ENCODE measurements at regions not wholly inside any gene's neighbourhood (a gene's known extent, or its start where the extent isn't known, plus 50 kb on each side); places are given as distances from the start of the nearest gene placed in this dataset.
"Not testable (repeated sequence)": the region's sequence is repeated elsewhere in the genome, so short reads cannot be mapped to it uniquely, and the experiment has no call there.

DNA sequence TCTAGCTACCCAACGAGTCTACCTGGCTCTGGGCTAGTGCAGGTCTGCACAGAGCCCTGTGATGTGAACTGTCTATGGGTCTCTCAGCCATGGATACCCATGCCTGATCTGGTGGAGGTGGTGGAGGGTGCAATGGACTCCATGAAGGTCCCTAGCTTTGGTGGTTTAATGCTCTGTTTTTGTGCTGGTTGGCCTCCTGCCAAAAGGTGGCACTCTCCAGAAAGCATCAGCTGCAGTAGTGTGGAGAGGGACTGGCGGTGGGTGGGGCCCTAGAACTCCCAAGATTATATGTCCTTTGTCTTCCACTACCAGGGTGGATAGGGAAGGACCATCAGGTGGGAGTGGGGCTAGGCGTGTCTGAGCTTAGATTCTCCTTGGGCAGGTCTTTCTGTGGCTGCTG lies 290.1 kb downstream of the AGTPBP1 start:
- H3K9me3 ChIP-seq: no peaks in the 10 kb centered on the region
- no peak overlapping the region for H3K4me3 ChIP-seq
- no peak for DNase-seq (ENCODE audit: low spot score)
- H3K36me3 ChIP-seq: no peaks in the 10 kb centered on the region
- no peaks in the 10 kb centered on the region for H3K27me3 ChIP-seq (replicated peaks; ENCODE audit: insufficient read depth)
- no peak overlapping the region for H3K27ac ChIP-seq
- no peaks in the 10 kb centered on the region for H3K4me1 ChIP-seq (ENCODE audit: control insufficient read depth in 1 of 2, low read depth in 2 of 2)
- TF ChIP-seq, protein P1, sequence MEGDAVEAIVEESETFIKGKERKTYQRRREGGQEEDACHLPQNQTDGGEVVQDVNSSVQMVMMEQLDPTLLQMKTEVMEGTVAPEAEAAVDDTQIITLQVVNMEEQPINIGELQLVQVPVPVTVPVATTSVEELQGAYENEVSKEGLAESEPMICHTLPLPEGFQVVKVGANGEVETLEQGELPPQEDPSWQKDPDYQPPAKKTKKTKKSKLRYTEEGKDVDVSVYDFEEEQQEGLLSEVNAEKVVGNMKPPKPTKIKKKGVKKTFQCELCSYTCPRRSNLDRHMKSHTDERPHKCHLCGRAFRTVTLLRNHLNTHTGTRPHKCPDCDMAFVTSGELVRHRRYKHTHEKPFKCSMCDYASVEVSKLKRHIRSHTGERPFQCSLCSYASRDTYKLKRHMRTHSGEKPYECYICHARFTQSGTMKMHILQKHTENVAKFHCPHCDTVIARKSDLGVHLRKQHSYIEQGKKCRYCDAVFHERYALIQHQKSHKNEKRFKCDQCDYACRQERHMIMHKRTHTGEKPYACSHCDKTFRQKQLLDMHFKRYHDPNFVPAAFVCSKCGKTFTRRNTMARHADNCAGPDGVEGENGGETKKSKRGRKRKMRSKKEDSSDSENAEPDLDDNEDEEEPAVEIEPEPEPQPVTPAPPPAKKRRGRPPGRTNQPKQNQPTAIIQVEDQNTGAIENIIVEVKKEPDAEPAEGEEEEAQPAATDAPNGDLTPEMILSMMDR (IDR thresholded peaks at IDR 0.05): no peak
- ATAC-seq (ENCODE audit: insufficient number of reproducible peaks, low FRiP score, low read depth): no peak

DNA sequence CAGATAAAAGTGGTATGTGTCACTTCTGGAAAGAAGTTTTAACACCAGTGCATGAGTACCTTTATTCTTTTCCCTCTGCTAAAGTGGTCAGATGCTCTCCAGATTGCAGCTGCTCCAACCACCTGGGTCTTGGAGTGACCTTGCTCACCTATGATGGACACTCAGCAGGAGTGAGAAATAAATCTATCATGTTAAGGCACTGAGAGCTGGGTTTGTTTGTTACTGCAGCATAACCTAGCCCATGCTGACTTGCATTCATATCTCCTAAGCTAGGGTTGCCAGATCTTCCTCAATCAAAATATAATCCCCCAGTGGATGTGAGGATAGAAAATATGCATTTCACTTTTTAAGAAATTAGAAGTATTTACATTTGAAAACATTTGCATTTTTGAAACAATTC lies 295.9 kb downstream of the AGTPBP1 start:
- Histone ChIP-seq H3K4me3 (no peak overlapping the region), H3K36me3 (no peaks in the 10 kb centered on the region), H3K27ac (no peak overlapping the region), H3K9me3 (no peaks in the 10 kb centered on the region), H3K27me3 (replicated peaks; ENCODE audit: insufficient read depth) (no peaks in the 10 kb centered on the region), H3K4me1 (ENCODE audit: control insufficient read depth in 1 of 2, low read depth in 2 of 2) (no peaks in the 10 kb centered on the region)
- TF ChIP-seq, protein P1 (IDR thresholded peaks at IDR 0.05): no peak
- ATAC-seq (ENCODE audit: insufficient number of reproducible peaks, low FRiP score, low read depth): no peak
- DNase-seq (ENCODE audit: low spot score): no peak

DNA sequence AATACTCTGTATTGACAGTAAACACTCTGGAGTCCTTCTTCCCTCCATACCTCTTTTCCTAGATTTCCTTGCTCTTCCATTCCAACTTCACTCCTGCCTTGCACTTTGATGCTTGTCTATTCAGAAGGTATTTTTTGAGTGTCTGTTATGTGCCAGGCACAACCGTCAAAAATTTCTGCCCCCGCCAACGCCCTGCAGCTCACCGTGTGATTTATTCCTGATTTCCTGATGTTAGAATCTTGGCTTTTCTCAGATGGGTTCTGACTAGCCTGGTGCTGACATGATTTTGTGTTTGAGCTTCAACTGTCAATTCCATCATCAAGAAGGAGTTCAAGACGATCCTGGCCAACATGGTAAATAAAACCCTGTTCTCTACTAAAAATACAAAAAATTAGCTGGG lies 297.5 kb downstream of the AGTPBP1 start:
- Histone ChIP-seq H3K27ac (no peak overlapping the region), H3K36me3 (no peaks in the 10 kb centered on the region)
- TF ChIP-seq, protein P1 (IDR thresholded peaks at IDR 0.05): no peak

DNA sequence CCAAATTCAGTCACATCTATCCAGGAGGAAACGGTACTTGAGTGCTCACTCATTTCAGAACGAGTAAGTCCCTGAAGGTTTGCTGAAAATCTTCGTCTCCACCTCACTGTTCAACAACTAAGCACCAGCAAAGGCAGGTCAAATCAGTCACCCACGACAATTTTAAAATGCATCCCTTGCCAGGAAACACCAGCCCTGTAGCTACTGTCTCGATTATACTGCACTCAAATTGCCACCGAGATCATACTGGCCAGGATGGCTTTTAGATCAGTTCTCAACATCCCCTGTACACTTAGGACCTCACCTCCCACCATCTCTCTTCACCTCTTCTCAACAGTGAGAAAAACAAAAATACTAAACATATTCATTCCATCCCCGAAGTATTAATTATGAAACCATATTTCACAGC lies 298.6 kb downstream of the AGTPBP1 start:
- no peaks in the 10 kb centered on the region for H3K36me3 ChIP-seq
- no peaks in the 10 kb centered on the region for H3K4me1 ChIP-seq (ENCODE audit: control insufficient read depth in 1 of 2, low read depth in 2 of 2)
- DNase-seq (ENCODE audit: low spot score) (no peak), ATAC-seq (ENCODE audit: insufficient number of reproducible peaks, low FRiP score, low read depth) (no peak)
- H3K4me3 ChIP-seq: no peak overlapping the region
- TF ChIP-seq, protein P1 (IDR thresholded peaks at IDR 0.05): no peak
- no peak overlapping the region for H3K27ac ChIP-seq
- no peaks in the 10 kb centered on the region for H3K27me3 ChIP-seq (replicated peaks; ENCODE audit: insufficient read depth)
- H3K9me3 ChIP-seq: no peaks in the 10 kb centered on the region

More for the DNA sequence above, 297.5 kb downstream of the AGTPBP1 start:
- ATAC-seq (ENCODE audit: insufficient number of reproducible peaks, low FRiP score, low read depth): no peak
- H3K27me3 ChIP-seq (replicated peaks; ENCODE audit: insufficient read depth): no peaks in the 10 kb centered on the region
- DNase-seq (ENCODE audit: low spot score): no peak
- H3K4me3 ChIP-seq: no peak overlapping the region
- H3K4me1 ChIP-seq (ENCODE audit: control insufficient read depth in 1 of 2, low read depth in 2 of 2): no peaks in the 10 kb centered on the region
- no peaks in the 10 kb centered on the region for H3K9me3 ChIP-seq

DNA sequence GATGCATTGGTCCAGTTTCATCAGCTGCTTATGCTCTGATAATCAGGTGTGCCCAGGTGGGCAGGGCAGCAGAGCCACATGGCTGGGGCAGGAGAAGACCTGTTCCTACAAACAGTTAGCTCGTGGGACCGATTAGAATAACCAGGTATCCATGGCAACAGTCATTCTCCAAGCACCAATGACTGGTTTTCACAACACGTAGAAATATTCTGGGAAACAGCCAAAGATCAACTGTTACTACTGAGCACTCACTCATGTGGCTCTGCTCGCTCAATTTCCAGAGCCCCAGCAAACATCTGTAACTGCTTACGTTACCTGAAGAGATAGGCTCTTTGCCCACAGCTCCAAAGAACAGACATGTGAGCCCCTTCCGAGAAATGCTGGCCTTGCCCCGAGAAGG lies 302.0 kb downstream of the AGTPBP1 start:
- H3K27me3 ChIP-seq (replicated peaks; ENCODE audit: insufficient read depth): no peaks in the 10 kb centered on the region
- H3K27ac ChIP-seq: no peak overlapping the region
- no peak for DNase-seq (ENCODE audit: low spot score)
- ATAC-seq (ENCODE audit: insufficient number of reproducible peaks, low FRiP score, low read depth): no peak
- H3K9me3 ChIP-seq: no peaks in the 10 kb centered on the region
- TF ChIP-seq, protein P1 (IDR thresholded peaks at IDR 0.05): no peak
- H3K4me3 ChIP-seq: no peak overlapping the region
- no peaks in the 10 kb centered on the region for H3K4me1 ChIP-seq (ENCODE audit: control insufficient read depth in 1 of 2, low read depth in 2 of 2)
- H3K36me3 ChIP-seq: no peaks in the 10 kb centered on the region

DNA sequence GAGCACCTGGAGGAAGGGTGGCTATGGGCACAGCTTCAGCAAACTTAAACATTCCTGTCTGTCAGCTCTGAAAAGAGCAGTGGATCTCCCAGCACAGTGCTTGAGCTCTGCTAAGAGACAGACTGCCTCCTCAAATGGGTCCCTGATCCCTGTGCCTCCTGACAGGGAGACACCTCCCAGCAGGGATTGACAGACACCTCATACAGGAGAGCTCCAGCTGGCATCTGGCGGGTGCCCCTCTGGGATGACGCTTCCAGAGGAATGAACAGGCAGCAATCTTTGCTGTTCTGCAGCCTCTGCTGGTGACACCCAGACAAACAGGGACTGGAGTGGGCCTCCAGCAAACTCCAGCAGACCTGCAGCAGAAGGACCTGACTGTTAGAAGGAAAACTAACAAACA lies 307.8 kb downstream of the AGTPBP1 start:
- ATAC-seq (ENCODE audit: insufficient number of reproducible peaks, low FRiP score, low read depth); H3K4me3 ChIP-seq: not testable (repeated sequence)

DNA sequence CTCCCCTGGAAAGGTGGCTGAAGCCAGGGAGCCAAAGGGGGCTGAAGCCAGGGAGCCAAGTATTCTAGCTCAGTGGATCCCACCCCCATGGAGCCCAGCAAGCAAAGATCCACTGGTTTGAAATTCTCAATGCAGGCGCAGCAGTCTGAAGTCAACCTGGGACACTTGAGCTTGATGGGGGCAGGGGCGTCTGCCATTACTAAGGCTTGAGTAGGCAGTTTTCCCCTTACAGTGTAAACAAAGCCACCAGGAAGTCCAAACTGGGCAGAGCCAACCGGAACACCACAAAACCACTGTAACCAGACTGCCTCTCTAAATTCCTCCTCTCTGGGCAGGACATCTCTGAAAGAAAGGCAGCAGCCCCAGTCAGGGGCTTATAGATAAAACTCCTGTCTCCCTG lies 308.2 kb downstream of the AGTPBP1 start:
- H3K36me3 ChIP-seq; H3K4me1 ChIP-seq (ENCODE audit: control insufficient read depth in 1 of 2, low read depth in 2 of 2); H3K4me3 ChIP-seq; H3K27me3 ChIP-seq (replicated peaks; ENCODE audit: insufficient read depth); H3K27ac ChIP-seq; H3K9me3 ChIP-seq; ATAC-seq (ENCODE audit: insufficient number of reproducible peaks, low FRiP score, low read depth); DNase-seq (ENCODE audit: low spot score): not testable (repeated sequence)

More for the DNA sequence above, 307.8 kb downstream of the AGTPBP1 start:
- H3K4me1 ChIP-seq (ENCODE audit: control insufficient read depth in 1 of 2, low read depth in 2 of 2); DNase-seq (ENCODE audit: low spot score); H3K36me3 ChIP-seq; H3K27me3 ChIP-seq (replicated peaks; ENCODE audit: insufficient read depth); H3K27ac ChIP-seq; H3K9me3 ChIP-seq: not testable (repeated sequence)
